ENCODE measurements at regions not wholly inside any gene's neighbourhood (a gene's known extent, or its start where the extent isn't known, plus 50 kb on each side); places are given as distances from the start of the nearest gene placed in this dataset.

DNA sequence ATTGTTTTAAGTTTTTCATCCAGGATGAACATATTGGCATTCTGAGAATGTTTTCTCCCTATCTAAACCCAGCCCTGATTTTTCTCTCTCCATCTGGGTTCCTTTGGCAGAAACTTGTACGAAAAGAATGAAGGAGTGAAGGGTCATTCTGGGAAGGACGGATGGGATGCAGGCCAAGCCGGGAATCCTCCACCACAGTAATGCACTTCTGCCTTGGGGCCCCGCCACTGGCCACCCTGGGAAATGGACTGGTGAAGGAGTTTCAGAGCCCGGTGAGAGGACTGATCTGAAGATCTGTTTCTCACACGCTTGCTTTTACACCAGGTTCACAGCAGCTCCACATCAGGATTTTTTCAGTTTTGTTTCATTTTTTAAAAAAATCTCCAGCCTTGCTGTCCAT is 554.8 kb downstream of the BNC2 start:
- no peak for DNase-seq

DNA sequence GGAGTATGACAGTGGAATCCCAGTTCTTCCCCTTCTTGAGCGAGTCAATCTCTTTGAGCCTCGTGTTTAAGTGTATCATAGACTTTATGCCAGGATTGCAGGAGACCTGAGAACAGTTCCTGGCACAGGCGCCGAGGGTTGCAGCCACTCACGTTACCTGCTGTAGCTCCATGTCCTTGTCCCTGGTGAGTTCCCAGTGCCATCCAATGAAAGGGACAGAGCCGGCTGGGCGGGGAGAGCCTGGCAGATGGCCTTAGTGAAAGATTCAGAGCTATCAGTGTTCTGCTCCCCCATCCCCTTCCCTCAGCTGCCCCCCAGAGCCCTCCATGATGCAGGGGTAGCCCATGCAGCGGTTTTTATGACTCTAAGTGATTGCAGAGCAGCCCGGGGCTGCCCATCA is 554.0 kb downstream of the BNC2 start:
- DNase-seq: no peak

DNA sequence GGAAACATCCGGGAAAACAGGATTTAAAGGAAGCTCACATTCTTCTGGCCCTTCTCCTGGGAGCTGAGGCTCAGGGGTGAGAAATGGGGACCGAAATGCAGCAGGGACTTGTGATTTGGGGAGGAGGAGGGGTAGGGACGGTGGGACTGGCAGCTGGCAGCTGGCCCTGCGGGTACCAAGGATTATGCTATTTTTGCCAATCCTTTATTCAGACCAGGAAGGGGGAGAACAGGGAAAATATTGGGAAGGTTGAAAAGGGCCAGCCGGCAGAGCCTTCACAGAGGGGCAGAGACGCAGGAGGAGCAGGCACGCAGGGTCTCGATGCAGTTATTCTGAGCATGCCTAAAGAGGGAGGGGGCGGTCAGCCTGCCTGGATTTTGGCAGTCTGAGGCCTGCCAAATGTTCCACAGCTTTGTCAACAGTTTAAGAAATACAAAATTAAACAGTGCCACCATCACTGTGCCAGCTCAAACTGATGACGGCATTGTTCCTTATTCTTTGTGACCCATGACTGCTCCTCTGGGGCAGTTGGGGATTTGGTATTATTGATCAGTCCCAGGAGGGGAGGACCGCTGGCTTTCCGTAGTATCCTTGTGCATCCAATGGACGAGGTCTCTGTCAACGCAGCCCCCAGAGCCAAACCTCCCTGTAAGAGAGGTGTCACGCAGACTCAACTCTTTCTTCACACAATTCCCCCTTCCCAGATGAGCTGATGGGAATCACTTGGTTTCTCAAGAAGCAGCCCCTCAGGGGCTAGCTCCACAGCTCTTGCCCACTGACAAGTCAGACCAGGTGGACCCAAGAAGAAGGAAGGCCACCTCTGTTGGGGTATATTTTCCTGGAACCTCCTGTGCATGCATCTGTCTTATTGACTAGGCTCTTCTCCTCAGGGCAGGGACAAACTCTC is 553.3 kb downstream of the BNC2 start:
- DNase-seq: no peak

DNA sequence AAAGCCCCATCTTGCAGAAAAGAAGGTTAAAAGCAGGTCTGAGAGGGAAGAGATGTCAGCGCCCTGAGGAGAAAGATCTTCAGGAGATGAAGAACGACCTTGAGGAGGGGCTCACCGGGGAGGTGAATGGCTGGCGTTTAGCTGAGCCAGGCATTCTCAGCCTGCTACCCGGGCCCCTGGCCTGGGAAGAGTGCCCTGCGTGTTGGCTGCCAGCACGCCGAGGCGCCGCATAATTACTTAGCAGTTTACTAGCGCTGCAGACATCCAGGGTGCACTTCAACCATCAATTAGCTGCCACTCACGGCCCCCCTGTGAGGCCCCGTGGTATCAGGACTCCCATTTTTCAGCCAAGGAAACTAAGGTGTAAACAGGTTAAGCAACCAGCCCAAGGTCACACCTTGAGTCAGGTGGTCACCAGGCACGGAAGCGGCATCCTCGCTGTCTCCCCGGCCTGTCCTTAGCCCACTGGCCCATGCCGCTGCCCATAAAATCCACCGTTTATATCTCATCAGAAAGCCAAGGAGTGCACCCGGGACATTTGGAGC is 551.9 kb downstream of the BNC2 start:
- DNase-seq: no peak

DNA sequence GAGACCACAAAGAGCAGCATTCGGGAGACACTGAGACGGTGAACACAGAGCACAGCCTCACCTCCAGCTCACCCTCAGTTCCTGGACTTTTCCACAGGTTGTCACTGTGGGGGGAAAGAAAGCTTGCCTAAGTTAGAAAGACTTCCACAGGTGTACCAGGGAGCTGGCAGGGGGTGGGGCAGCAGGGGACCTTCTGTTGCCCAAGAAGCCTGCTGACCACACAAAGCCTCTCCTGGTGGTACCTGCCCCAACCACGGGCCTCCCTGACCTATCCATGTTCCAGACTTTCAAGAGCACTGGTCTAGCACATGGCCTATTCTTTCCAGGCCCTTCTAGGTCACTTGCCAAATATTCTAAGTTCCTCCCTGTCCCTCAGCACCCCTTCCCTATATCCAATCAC is 550.8 kb downstream of the BNC2 start:
- no peak for DNase-seq

DNA sequence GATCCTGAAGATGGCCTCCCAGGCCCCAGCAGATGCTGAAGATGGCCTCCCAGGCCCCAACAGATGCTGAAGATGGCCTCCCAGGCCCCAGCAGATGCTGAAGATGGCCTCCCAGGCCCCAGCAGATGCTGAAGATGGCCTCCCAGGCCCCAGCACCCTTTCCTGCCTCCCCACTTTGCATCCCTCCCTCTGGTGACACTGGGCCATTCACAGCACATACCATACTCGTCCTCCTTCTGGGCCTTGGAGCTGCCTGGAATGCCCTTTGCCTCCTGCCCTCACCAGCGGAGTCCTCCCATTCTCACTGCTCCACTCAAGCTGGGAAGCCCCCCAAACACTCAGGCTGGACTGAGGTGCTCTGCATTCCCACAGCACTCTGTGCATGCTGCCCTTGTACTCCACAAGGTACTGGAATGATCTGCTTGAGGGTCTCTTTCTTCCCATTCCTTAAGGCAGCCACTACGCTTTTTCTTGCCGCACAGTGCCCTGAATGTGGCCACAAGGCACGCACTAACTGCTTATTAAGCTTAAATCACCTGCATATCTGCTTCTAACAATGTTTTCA is 550.0 kb downstream of the BNC2 start:
- DNase-seq: no peak

DNA sequence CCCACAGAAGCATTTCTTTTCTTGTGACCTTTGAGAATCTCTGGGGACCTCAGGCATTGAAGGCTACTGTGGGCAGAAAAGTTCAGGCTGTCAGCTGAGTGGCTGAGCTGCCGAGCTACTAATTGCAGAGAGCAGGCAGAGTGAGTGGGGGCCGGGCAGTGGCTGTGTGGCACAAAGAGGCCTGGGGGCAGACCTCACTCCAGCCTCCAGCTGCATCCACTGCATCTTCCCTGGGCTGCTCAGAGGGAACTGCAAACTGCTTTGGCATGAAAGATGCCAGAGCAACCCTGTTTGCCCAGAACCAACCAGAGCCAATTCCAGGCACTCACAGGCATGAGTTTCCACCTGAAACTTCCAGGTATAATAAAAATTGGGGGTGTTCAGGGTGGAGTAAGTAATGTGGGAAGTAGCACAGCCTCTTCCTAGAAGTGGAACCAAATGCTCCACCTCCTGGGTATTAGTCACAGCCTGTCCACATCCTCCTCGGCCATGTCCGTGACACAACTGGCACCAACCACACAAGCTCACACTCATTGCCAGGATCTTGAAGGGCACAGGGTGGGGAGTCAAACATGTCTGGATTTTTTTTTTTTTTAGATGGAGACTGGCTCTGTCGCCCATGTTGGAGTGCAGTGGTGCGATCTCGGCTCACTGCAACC is 548.9 kb downstream of the BNC2 start:
- DNase-seq: no peak

DNA sequence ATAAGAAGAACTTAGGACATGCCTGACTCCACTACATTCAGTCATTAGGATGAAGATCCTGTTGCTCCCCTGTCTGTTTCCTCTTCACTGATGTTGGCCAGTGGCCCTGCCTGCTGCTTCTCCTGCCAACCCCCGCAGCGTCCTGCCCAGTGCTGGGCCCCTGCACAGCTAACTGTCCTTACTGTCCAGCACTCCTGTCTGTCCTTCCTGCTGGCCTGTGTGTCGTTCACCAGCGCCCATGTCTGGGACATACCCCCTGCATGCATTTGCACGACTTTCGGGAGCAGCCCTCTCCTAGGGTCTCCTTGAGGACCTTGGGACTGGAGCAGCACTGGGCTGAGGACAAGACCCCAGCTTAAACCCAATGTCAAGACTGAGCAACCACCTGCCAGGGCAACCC is 547.6 kb downstream of the BNC2 start:
- no peak for DNase-seq

DNA sequence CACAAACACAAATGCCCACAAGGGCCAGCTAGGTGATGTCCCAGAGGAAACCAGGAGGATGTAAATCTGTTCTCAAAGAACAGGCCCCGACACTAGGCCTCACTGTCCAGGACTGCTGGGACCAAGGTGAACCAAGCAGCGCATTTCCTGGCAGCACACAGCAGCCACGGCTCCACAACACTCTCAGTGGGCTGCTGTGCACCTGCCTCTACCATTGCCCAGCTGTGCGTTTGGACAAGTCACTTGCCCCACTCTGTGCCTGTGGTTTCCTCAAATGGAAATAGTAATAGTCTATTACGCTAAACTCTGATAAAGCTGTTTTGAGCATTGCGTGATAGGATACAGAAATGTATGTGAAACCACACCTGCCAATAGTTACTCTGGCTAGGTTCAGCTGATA is 544.5 kb downstream of the BNC2 start:
- no peak for DNase-seq

DNA sequence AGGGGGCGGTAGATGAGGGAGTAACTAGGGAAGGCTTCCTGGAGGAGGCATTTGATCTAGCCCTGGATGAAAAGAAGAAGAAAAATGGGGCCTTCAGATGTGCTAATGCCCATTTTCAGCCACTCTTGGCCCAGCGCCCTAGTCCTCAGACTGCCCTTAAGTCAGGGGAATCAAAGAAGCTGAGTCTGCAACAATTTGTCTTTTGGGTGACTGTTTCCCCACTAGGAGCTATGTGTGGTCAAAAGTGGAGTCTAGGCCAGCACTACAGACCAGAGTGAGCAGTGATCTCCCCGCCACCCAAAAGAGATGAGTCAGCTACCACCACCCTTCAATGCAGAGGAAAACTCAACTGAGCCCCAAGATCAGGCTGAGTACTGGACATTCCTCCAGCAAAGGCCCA is 542.1 kb downstream of the BNC2 start:
- no peak for DNase-seq

DNA sequence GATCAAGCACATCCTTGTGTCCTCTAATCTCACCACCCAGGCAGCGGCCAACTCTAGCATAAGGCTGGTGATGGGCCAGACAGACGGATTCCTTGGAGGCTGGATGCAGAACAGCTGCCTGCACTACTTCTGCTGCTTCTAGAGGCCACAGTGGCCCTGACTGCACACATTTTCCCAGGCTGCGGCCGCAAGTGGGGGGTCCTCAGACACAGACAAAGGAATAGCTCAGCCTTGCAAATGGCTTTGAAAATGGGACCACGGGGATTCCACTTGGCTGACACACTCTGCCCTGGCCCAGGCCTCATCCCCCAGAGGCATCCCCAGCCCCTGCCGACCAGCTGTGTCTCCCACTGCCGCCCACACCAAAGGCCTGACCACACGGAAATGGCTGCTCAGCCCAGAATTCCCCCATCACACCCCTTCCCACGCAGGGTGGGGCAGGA is 540.8 kb downstream of the BNC2 start:
- DNase-seq: no peak

DNA sequence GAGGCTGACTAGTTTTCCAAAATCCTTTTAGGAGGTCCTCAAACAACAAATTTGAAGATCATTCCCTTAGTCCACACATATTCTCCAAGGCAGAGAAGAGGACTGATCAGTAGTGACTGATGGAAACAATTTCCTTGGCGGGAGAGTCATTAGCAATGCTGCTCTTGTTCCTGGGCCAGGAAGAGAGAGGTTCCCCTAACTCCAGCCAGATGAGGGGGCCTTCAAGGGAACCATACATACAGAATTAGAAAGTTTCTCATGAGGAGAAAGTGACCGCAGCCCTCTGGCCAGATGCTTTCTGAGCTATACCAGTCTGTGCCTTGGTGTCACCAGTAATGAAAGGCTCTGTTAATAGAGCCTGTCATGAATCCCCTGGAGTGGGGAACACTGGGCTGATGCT is 539.4 kb downstream of the BNC2 start:
- DNase-seq: no peak

DNA sequence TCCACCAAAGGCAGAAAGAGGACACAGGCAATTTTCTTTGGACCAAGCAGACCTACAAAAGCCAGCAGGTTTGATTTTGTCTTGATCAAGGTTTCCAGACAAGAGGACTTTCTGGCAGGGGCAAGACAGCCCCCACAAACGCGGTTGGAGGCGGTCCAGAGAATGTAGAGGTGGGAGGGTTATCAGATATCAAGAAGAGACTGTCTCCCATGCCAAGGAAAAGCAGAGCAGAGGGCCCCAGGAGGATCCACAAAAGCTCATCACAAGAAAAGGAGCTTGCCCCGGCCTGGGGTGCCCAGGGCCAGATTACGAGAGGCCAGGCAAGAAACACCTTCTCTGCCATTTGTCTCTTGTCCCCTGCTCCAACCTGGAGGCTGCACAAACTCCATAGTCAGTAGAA is 538.9 kb downstream of the BNC2 start:
- no peak for DNase-seq

DNA sequence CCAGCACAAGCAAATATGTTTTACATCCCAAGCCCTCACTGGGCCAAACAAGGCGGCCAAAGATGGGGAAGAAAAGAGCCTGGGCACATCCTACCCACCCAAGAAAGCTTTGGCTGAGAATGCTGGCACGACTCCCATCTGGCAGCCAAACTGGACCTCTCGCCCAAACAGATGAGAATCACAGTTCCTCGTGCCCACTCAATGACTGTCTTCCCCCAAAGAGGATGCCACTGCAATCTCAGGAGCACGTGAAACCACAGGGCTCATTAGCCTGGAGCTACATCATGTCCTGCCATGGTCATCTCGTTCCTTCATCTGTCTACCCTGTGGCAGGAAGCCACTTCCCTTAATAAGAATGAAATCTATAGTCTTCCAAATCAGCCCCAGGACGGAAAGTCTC is 536.8 kb downstream of the BNC2 start:
- DNase-seq: no peak

DNA sequence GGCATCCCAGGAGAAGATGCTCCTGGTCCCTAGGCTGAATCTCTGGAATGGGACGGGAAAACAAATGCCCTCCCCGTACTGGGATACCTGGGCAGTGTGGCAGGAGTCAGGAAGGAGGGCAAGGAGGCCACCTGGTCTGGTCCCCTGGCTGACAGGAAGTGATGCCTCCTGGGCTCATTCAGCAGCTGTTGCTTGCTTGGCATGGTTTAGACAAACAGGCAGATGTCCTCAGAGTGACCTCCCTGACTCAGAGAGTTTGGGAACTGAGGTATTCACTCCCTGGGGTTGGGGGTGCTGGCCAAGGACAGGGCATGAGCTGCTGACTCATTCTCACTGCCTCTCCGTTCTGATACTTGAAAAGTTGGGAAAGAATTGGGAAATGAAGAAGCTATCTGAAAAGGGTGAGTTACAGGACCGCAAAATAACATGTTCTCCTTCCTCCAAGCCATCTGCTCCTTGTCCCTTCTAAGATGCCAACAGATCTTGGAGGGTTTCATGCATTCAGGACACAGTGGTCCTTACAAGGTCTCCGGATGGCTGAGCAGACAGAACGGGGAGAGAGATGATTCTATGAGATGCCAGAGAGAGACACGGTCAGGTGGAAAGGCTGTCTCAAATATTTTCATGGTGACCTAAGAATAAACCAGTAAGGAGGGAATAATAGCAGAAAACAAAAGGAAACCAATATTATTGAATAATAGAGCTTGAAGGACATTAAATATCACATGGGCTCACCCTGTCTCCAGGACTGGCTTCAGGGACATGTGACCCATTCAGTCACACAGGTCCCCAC is 534.5 kb downstream of the BNC2 start:
- DNase-seq: no peak

DNA sequence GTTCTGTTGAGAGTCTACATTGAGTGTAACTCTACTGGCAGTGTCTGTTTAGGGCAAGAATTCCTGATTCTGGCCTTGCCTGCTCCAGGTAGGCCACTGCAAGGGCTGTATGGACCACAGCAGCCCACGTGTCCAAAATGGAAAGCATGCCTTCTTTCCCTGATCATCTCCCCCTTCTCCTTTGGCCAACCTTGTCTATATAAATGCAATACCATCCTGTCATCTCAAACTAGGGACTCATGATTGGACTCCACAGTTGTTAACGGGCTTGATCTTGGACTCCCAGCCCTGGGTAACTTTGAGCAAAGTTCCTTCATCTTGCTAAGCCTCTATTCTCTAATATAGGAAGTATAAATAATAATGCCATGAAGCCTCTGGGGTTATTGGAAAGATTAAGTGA is 533.6 kb downstream of the BNC2 start:
- no peak for DNase-seq

DNA sequence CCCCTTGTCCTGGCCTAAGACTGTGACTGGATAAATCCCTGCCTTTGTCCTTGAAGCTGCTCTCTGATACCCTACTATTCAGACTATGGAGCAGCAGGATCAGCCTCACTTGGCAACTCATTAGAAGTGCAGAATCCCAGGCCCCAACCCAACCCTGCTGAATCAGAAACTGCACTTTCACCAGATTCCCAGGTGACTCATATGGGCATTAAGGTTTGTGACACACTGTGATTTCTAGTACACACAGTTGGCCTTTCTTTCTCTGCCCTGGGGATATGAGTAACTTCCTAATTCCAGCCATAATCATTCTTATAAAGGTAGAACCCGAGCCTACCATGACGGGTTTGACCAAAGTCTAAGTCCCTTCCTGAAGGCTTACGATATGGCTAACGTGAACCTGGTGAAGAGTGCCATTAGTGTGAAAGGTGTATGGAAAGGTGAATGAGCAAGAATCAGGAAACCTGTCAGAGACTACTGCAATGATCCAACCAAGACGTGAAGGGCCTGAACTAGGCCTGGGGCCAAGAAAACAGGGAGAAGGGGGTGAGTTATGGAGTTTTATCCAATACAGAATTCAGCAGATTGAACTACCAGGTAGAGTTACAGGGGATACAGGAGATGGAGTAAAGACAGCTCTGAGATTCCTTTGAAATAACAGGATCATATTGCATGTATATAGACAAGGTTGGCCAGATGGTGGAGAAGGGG is 533.0 kb downstream of the BNC2 start:
- no peak for DNase-seq

DNA sequence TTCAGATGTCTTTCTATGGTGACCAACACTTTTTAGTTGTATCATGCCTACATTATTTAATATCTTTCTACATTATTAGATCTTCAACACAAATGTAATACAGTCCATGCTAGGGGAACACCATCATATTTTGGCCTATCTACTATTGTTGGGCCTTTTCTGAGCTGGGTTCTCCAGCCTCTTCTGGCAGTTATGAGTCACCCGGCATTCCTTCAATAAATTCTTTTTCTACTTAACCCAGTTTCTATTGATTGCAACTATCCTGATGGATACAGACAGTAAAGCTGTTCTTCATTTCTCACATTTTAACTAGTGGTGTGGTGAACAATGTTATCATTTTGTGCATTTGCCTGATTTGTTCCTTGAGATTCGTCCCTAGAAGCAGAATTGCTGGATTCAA is 529.3 kb downstream of the BNC2 start:
- DNase-seq: no peak

DNA sequence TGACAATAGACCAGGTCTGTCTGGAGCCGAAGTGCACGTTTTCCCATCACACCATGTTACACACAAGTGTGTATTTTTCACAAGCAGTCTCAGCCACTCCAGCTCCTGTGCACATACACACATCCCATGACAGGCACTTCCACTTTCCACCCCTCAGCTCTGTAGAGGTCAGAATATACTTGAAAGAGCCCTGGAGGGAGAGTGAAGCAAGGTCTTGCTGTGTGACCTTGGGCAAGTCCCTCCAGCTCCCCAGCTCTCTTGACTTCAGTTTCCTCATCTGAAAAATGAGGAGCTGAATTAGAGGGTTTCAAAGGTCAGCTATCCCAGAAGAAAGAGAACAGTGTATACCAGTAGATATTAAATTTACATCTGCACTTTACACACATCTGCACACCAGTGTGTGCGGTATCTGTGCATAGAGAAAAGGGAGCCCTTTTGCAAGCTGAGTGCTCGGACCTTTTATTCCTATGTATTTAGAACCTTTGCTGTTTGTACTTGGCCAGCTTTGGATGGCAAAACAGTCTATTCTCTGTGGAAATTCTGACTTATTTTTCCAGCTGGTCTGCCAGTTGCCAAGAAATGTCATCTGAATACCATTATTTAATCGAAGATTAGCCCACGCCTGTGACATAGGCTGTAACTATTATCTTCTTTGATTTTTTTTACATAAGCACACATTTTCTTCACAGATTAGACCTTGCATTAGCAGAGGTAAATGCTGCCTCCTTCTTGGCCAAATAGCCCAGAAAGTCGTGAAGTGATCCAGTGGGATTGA is 528.0 kb downstream of the BNC2 start:
- DNase-seq: no peak

DNA sequence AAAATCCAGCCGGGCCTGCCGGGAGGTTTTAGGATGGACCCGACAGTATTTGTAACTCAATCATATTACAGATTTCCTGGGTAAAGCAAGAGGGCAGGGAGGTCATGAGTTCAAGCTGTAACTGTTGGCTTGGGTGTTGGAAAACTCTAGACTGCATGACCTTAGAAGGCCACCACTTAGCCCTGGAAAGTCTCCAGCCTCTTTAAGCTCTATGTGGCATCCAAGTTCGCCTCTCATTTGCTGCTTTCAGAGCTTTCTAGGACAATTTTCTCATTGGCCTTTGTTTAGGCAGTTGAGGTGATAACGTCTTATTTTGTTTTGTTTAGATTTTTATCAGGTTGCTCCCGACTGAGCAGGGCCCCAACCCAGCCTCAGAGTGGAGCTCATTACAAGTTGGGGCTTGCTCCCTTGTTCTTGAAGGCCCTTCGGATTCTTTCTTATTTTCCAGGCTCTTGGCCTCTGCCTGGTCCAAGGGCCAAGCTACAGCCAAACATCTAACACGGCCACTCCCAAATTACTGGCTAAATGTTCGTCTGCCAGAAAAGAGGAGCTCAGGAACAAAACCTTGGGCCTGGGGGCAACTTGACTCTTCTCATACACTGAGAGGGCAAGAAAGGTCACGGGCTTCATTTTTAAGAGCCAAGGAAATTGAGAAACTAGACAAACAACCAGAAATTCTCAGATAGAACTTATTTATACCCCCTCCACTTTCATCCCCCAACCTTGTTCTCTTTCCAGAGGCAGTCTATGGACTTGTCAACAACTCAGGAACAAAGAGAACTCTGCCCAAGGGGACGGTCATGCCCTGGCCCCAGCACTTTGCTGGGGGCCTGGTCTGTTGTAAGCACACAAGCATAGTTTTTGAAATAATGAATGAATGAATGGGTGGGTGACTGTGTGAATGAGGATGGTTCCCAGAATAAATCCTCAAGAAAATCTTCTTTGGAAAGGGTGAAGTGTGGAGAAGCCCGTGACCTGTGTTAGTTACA is 526.9 kb downstream of the BNC2 start:
- no peak for DNase-seq

All from stimulated activated naive CD4-positive, alpha-beta T cell (primary cell).